MV-4-11 (cell line): ENCODE measurements at regions not wholly inside any gene's neighbourhood (a gene's known extent, or its start where the extent isn't known, plus 50 kb on each side); places are given as distances from the start of the nearest gene placed in this dataset.
"Not testable (repeated sequence)": the region's sequence is repeated elsewhere in the genome, so short reads cannot be mapped to it uniquely, and the experiment has no call there.

Experiments
- DNase-seq: peaks from one replicate; lab custom pipeline; 2025; lab: John Stamatoyannopoulos, UW

GRCh38 chr1:104019675-104020049 is 270.0 kb downstream of the AMY1C start:
- DNase-seq, result no peak

GRCh38 chr1:104028416-104029035 is 278.8 kb downstream of the AMY1C start:
- no peak for DNase-seq

GRCh38 chr1:104029456-104029970 is 279.8 kb downstream of the AMY1C start:
- no peak for DNase-seq

GRCh38 chr1:104056786-104057185 is 307.1 kb downstream of the AMY1C start:
- no peak for DNase-seq

- DNase-seq, result not testable (repeated sequence)
These were observed 307.7 kb downstream of the AMY1C start for GRCh38 chr1:104057219-104057898.

- not testable (repeated sequence) for DNase-seq
These were observed 311.9 kb downstream of the AMY1C start for GRCh38 chr1:104061637-104062036.

- no peak for DNase-seq
These were observed 314.7 kb downstream of the AMY1C start for GRCh38 chr1:104064399-104064798.

- DNase-seq, result no peak
These were observed 323.2 kb downstream of the AMY1C start for GRCh38 chr1:104072915-104073371.

- DNase-seq, result no peak
These were observed 323.8 kb downstream of the AMY1C start for GRCh38 chr1:104073463-104073902.

- no peak for DNase-seq
These were observed 332.5 kb downstream of the AMY1C start for GRCh38 chr1:104082221-104082620.

- DNase-seq, result peak; percentile 8
These were observed 334.7 kb downstream of the AMY1C start for GRCh38 chr1:104084380-104084779.

GRCh38 chr1:104092698-104093097 is 343.0 kb downstream of the AMY1C start:
- DNase-seq, result no peak

GRCh38 chr1:104098837-104099236 is 349.1 kb downstream of the AMY1C start:
- no peak for DNase-seq

- DNase-seq, result no peak
These were observed 350.4 kb downstream of the AMY1C start for GRCh38 chr1:104100115-104100514.

GRCh38 chr1:104105465-104105864 is 355.8 kb downstream of the AMY1C start:
- DNase-seq, result no peak

GRCh38 chr1:104120525-104120924 is 370.8 kb downstream of the AMY1C start:
- DNase-seq, result no peak

GRCh38 chr1:104121271-104121670 is 371.6 kb downstream of the AMY1C start:
- no peak for DNase-seq

GRCh38 chr1:104125266-104125665 is 375.6 kb downstream of the AMY1C start:
- no peak for DNase-seq

GRCh38 chr1:104125970-104126369 is 376.3 kb downstream of the AMY1C start:
- DNase-seq, result no peak

GRCh38 chr1:104132382-104132973 is 382.8 kb downstream of the AMY1C start:
- DNase-seq, result peak; percentile 37

GRCh38 chr1:104135036-104135435 is 385.3 kb downstream of the AMY1C start:
- DNase-seq, result not testable (repeated sequence)

GRCh38 chr1:104136621-104137020 is 386.9 kb downstream of the AMY1C start:
- no peak for DNase-seq

GRCh38 chr1:104156738-104157137 is 407.0 kb downstream of the AMY1C start:
- no peak for DNase-seq
